HG02885 (cell line): ENCODE measurements at regions not wholly inside any gene's neighbourhood (a gene's known extent, or its start where the extent isn't known, plus 50 kb on each side); places are given as distances from the start of the nearest gene placed in this dataset.
"Not testable (repeated sequence)": the region's sequence is repeated elsewhere in the genome, so short reads cannot be mapped to it uniquely, and the experiment has no call there.

Experiments
- ATAC-seq: cut with Tn5 transposase; IDR thresholded peaks from one replicate; pipeline ENCODE4 v1.9.1; 2021; ENCODE audit warnings: mild to moderate bottlenecking; ENCODE audit not compliant: unreplicated experiment, poor library complexity

DNA sequence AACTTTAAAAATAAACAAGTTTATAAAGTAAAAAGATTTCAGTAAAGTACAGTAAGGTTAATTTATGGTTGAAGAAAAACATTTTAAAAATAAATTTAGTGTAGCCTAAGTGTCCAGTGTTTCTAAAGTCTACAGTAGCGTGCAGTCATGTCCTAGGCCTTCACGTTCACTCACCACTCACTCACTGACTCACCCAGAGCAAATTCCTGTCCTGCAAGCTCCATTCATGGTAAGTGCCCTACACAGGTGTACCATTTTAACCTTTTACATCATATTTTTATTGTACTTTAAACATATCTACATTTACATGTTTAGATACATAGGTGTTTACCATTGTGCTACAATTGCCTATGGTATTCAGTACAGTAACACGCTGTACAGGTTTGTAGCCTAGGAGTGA lies 81.4 kb downstream of the PRL start:
- ATAC-seq: not testable (repeated sequence)

DNA sequence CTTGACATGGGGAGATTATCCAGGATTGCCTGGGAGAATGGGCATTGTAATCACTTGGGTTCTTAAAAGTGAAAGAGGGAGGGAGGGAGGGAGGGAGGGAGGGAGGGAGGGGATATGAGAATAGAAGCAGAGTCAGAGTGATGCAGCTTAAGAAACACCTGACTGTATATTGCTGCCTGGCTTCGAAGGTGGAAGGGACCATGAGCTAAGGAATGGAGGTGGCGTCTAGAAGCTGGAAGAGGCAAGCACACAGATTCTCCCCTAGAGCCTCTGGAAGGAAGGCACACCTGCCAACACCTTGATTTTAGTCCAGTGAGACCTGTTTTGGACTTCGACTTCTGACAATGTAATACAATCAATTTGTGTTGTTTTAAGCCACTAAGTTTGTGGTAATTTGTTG lies 78.4 kb downstream of the PRL start:
- no peak for ATAC-seq

DNA sequence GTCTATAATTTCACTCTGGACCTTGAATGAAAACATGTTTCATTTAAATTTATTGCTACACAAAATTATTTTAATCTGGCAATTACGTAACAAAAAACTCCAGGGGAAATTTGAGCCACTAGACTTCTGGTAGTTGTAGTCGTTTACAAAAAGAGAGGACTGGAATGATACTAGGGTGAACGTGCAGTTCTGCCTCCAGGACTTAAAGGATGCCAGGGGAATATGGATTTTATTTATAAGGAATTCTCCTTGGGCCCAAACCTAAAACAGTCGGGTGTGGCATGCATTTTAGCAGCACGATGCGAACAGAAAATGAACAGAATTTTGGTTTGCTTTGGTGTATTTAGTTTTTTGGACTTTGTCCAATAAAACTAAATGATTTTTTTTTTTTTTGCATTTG lies 76.9 kb downstream of the PRL start:
- ATAC-seq: no peak

DNA sequence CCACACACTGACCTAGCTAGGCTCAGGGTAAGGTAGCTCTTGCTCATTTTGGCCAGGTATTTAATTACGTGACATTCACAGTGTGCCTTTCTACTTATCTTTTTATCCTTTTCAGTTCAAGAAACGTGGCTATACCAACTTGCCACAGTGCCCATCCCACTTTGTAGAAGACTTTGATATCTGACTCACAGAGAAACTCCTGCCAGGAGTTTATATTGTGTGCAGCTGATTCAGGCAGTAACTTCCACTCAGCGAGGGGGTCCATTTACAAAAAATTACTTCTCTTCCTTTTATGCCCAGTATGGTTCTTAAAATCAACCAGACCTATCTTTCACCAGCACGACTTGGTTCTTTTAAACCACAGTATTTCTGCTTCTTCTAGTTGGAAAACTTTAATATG lies 75.6 kb downstream of the PRL start:
- no peak for ATAC-seq

DNA sequence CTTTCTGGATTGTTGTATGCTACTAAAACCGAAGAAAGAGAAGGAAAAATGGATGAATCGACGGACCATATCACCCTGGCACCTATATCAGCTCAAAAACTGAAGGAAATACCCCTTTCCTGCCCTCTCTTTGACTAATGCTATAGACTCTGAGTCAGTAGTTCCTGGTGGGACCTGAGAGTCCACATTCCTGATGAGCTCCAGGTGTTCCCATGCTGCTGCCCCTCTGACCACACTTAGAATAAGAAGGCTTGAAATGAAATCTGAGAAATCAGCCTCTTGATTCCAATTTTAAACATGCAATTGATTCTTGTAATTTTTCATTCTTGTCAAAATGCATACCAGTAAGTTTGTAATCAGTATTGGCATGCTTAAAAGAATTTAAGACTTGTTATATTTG lies 75.2 kb downstream of the PRL start:
- no peak for ATAC-seq

GRCh38 chr6:22222469-22222868 lies 74.4 kb downstream of the PRL start:
- no peak for ATAC-seq

GRCh38 chr6:22227824-22228610 lies 68.8 kb downstream of the PRL start:
- no peak for ATAC-seq

DNA sequence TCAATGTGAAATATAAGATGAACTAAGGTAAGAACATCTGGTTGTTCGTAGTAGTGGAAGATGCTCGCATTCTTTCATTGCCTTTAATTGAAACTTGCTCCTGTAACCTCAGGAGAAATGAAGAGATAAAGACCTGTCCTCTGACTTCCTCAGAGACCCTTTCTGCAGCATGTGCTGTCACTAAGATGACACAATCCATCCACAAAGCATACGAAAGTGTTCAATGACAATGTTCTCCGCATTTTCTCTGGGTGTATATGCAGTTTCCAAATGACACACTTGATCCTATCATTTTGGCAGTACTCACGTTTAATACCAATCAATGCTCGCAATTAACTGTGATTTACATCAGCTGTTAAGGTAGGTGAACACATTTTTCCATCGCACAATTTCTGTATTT lies 65.8 kb downstream of the PRL start:
- ATAC-seq: no peak

DNA sequence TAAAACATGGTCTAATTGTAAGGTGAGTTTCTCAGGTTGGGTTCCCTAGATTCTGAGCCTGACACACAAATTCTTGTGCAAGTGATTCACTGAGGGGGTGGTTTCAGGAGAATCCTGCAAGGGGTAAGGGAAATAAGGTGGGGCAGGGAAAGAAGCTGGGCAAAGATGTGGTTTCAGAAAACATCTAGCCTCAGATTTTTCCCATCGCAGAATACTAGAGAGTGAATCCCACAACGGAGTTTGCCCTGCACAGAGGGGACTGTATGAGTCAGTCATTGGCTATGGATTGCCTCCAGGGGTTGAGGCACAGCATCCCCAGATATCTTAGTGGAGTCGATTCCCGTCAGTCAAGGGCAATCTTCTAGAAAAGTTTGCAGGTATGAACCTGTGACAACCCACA lies 65.2 kb downstream of the PRL start:
- ATAC-seq: no peak

DNA sequence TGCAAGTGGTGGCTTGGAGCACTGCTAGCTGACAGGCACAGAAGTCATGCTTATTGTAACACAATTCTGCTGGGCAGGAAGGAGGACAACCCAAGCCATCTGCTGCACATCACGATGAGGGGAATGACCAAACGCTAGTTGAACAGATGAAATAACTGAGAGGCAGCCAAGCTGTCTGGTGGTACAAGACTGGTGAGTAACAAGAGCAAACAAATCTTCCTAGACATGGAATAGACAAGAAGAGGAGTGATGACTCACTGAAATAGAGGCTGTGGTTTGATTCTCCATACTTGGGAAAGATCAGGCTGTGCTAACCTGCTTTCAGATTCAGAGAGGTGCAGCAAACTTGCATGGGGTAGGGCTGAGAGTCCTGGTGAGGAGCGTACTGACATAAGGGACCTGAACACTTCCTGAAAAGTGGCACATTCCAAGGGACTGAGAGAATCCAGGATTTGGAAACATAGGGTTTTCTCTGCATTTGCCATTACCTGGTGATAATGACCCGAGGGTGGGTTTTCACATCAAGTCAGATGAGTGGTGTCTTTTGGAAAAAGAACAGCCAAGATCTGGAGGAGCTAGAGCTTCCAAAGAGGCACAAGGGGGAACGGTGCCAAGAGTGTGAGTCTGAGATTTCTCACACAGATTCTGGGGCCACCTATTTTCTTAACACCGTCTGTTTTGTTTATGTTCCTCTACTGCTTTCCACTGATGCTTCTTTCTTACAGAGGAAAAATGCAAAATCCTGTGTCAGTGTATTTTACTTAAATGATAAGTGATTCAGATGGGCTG lies 60.0 kb downstream of the PRL start:
- ATAC-seq: no peak
